ENCODE measurements at regions not wholly inside any gene's neighbourhood (a gene's known extent, or its start where the extent isn't known, plus 50 kb on each side); places are given as distances from the start of the nearest gene placed in this dataset.

DNA sequence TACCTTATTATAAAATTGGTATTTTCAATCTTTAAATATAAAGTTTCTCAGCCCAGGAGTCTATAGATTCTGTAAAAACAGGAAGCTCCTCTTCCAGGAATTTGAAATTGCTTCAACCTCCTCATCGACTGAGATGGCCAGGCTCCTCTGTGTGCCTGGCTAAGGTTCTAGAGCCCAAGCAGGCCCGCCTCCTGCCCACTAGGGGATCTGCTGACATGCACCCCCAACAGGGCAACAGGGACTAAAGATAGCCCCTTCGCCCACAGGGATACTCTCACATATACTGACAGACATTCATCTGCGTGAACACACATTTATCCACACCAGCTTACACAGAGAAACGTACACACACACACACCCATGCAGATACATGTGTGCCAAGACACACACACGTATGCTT, 183.1 kb upstream of the TLE3 start:
- Histone ChIP-seq H3K9me2 (replicated peaks; ENCODE audit: control insufficient read depth, low read length) (no peaks in the 10 kb centered on the region), H3K27ac (ENCODE audit: low read depth, low read length) (no peak overlapping the region), H3K4me2 (ENCODE audit: low read length) (no peak overlapping the region), H3K27me3 (ENCODE audit: control insufficient read depth, low read length) (no peaks in the 10 kb centered on the region), H3K4me1 (ENCODE audit: control insufficient read depth, low read length) (peaks cover 48% of the 10 kb centered on the region), H3K36me3 (ENCODE audit: control insufficient read depth, low read length) (no peaks in the 10 kb centered on the region), H3F3A (ENCODE audit: control insufficient read depth, insufficient read depth) (no peaks in the 10 kb centered on the region), H3K4me3 (ENCODE audit: low read length) (no peak overlapping the region), H3K9me3 (ENCODE audit: control insufficient read depth, insufficient read depth, low read length) (no peaks in the 10 kb centered on the region), H4K20me1 (ENCODE audit: control insufficient read depth, insufficient read depth, low read depth, low read length) (no peaks in the 10 kb centered on the region), H3K79me2 (ENCODE audit: control insufficient read depth, low read length) (no peaks in the 10 kb centered on the region)
- TF ChIP-seq, protein P1, sequence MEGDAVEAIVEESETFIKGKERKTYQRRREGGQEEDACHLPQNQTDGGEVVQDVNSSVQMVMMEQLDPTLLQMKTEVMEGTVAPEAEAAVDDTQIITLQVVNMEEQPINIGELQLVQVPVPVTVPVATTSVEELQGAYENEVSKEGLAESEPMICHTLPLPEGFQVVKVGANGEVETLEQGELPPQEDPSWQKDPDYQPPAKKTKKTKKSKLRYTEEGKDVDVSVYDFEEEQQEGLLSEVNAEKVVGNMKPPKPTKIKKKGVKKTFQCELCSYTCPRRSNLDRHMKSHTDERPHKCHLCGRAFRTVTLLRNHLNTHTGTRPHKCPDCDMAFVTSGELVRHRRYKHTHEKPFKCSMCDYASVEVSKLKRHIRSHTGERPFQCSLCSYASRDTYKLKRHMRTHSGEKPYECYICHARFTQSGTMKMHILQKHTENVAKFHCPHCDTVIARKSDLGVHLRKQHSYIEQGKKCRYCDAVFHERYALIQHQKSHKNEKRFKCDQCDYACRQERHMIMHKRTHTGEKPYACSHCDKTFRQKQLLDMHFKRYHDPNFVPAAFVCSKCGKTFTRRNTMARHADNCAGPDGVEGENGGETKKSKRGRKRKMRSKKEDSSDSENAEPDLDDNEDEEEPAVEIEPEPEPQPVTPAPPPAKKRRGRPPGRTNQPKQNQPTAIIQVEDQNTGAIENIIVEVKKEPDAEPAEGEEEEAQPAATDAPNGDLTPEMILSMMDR (IDR thresholded peaks at IDR 0.05; ENCODE audit: low read depth, low read length, poor library complexity, severe bottlenecking), result no peak
- no peak for TF ChIP-seq EZH2phosphoT487 (IDR thresholded peaks at IDR 0.05; ENCODE audit: borderline replicate concordance, low read length)

DNA sequence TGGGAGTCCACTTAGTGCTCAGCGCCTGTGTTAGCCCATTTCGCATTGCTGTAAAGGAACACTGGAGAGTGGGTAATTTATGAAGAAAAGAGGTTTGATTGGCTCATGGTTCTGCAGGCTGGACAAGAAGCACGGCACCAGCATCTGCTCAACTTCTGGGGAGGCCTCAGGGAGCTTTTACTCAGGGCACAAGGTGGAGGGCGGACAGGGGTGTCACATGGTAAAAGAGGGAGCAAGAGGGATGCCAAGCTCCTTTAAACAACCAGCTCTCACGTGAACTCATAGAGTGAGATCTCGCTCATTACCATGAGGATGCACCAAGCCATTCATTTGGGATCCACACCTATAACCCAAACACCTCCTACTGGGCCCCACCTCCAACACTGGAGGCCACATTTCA, 181.4 kb upstream of the TLE3 start:
- Histone ChIP-seq H3K36me3 (ENCODE audit: control insufficient read depth, low read length) (no peaks in the 10 kb centered on the region), H4K20me1 (ENCODE audit: control insufficient read depth, insufficient read depth, low read depth, low read length) (no peaks in the 10 kb centered on the region), H3K4me2 (ENCODE audit: low read length) (no peak overlapping the region), H3K9me3 (ENCODE audit: control insufficient read depth, insufficient read depth, low read length) (no peaks in the 10 kb centered on the region), H3K27me3 (ENCODE audit: control insufficient read depth, low read length) (no peaks in the 10 kb centered on the region), H3F3A (ENCODE audit: control insufficient read depth, insufficient read depth) (no peaks in the 10 kb centered on the region), H3K9me2 (replicated peaks; ENCODE audit: control insufficient read depth, low read length) (no peaks in the 10 kb centered on the region), H3K27ac (ENCODE audit: low read depth, low read length) (no peak overlapping the region), H3K4me3 (ENCODE audit: low read length) (no peak overlapping the region), H3K79me2 (ENCODE audit: control insufficient read depth, low read length) (no peaks in the 10 kb centered on the region), H3K4me1 (ENCODE audit: control insufficient read depth, low read length) (peaks cover 37% of the 10 kb centered on the region)
- TF ChIP-seq, protein P1 (IDR thresholded peaks at IDR 0.05; ENCODE audit: low read depth, low read length, poor library complexity, severe bottlenecking), result no peak
- TF ChIP-seq EZH2phosphoT487 (IDR thresholded peaks at IDR 0.05; ENCODE audit: borderline replicate concordance, low read length), result no peak

DNA sequence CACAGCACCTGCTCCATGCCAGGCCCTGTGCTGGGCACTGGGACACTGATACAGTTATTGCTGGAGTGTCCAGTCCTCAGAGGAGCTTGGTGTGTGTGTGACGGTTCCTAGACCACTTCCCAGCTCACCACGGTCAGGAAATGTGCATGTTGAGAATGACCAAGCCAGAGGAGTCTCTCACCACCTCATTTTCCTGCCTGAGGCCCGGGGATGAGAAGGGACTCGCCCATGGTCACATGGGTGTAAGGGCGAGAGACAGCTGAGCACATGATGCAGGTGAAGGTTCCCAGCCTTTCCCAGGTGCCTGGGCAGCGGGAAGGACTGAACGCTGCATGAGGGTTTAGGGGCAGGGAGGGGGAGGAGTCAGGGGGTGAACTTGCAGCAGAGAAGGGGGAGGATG, 180.9 kb upstream of the TLE3 start:
- TF ChIP-seq EZH2phosphoT487 (IDR thresholded peaks at IDR 0.05; ENCODE audit: borderline replicate concordance, low read length), result no peak
- TF ChIP-seq, protein P1 (IDR thresholded peaks at IDR 0.05; ENCODE audit: low read depth, low read length, poor library complexity, severe bottlenecking), result no peak

DNA sequence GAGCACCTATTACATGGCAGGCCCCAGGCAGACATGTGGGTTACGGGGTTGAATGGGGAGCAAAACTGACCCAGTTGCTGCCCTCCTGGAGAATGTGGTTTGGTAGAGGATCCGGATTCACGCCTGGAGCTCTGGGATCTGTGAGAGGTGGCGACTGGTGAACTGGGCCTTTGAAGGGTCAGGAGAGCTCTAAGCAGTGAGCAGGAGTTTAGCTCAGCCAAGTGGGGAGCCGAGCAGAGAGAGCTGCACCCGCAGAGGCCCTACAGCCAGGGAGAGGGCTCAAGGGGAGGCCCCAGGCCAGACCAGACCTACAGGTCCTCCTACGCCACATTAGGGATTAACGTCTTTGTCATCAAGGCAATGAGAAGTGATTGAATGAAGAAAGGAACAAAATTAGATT, 179.8 kb upstream of the TLE3 start:
- TF ChIP-seq, protein P1 (IDR thresholded peaks at IDR 0.05; ENCODE audit: low read depth, low read length, poor library complexity, severe bottlenecking), result no peak
- no peak for TF ChIP-seq EZH2phosphoT487 (IDR thresholded peaks at IDR 0.05; ENCODE audit: borderline replicate concordance, low read length)
- peaks cover 39% of the 10 kb centered on the region for H3K4me1 ChIP-seq (ENCODE audit: control insufficient read depth, low read length)
- no peak overlapping the region for H3K4me2 ChIP-seq (ENCODE audit: low read length)
- H3K9me3 ChIP-seq (ENCODE audit: control insufficient read depth, insufficient read depth, low read length), result no peaks in the 10 kb centered on the region
- no peaks in the 10 kb centered on the region for H3K27me3 ChIP-seq (ENCODE audit: control insufficient read depth, low read length)
- H3K79me2 ChIP-seq (ENCODE audit: control insufficient read depth, low read length), result no peaks in the 10 kb centered on the region
- H3K4me3 ChIP-seq (ENCODE audit: low read length), result no peak overlapping the region
- no peaks in the 10 kb centered on the region for H3K9me2 ChIP-seq (replicated peaks; ENCODE audit: control insufficient read depth, low read length)
- H4K20me1 ChIP-seq (ENCODE audit: control insufficient read depth, insufficient read depth, low read depth, low read length), result no peaks in the 10 kb centered on the region
- no peak overlapping the region for H3K27ac ChIP-seq (ENCODE audit: low read depth, low read length)
- no peaks in the 10 kb centered on the region for H3F3A ChIP-seq (ENCODE audit: control insufficient read depth, insufficient read depth)
- no peaks in the 10 kb centered on the region for H3K36me3 ChIP-seq (ENCODE audit: control insufficient read depth, low read length)

More for the DNA sequence above, 180.9 kb upstream of the TLE3 start:
- Histone ChIP-seq H4K20me1 (ENCODE audit: control insufficient read depth, insufficient read depth, low read depth, low read length) (no peaks in the 10 kb centered on the region), H3K9me3 (ENCODE audit: control insufficient read depth, insufficient read depth, low read length) (no peaks in the 10 kb centered on the region), H3F3A (ENCODE audit: control insufficient read depth, insufficient read depth) (no peaks in the 10 kb centered on the region), H3K27ac (ENCODE audit: low read depth, low read length) (no peak overlapping the region), H3K4me2 (ENCODE audit: low read length) (no peak overlapping the region), H3K9me2 (replicated peaks; ENCODE audit: control insufficient read depth, low read length) (no peaks in the 10 kb centered on the region), H3K4me1 (ENCODE audit: control insufficient read depth, low read length) (peaks cover 37% of the 10 kb centered on the region), H3K36me3 (ENCODE audit: control insufficient read depth, low read length) (no peaks in the 10 kb centered on the region), H3K4me3 (ENCODE audit: low read length) (no peak overlapping the region), H3K27me3 (ENCODE audit: control insufficient read depth, low read length) (no peaks in the 10 kb centered on the region), H3K79me2 (ENCODE audit: control insufficient read depth, low read length) (no peaks in the 10 kb centered on the region)
